ENCODE measurements at regions not wholly inside any gene's neighbourhood (a gene's known extent, or its start where the extent isn't known, plus 50 kb on each side); places are given as distances from the start of the nearest gene placed in this dataset.

- H3K36me3 Mint-ChIP-seq = no peaks in the 10 kb centered on the region
- H3K27ac Mint-ChIP-seq = no peak overlapping the region
- no peak for DNase-seq (ENCODE audit: low spot score in 2 of 2, unreplicated experiment in 2 of 2)
- H3K4me3 Mint-ChIP-seq = no peak overlapping the region
- no peaks in the 10 kb centered on the region for H3K27me3 Mint-ChIP-seq (ENCODE audit: low read depth)
- no peaks in the 10 kb centered on the region for H3K4me1 Mint-ChIP-seq
- no peak for TF ChIP-seq CTCF (IDR thresholded peaks at IDR 0.05; ENCODE audit: unreplicated experiment)
- H3K9me3 Mint-ChIP-seq = peaks cover 8% of the 10 kb centered on the region
Measured at GRCh38 chr9:1337169-1337568, 287.0 kb downstream of the DMRT2 start.

- H3K4me3 Mint-ChIP-seq = no peak overlapping the region
- no peaks in the 10 kb centered on the region for H3K27me3 Mint-ChIP-seq (ENCODE audit: low read depth)
- no peak for TF ChIP-seq CTCF (IDR thresholded peaks at IDR 0.05; ENCODE audit: unreplicated experiment)
- no peak overlapping the region for H3K27ac Mint-ChIP-seq
- peaks cover 23% of the 10 kb centered on the region for H3K9me3 Mint-ChIP-seq
- no peak for DNase-seq (ENCODE audit: low spot score in 2 of 2, unreplicated experiment in 2 of 2)
- no peaks in the 10 kb centered on the region for H3K36me3 Mint-ChIP-seq
- no peaks in the 10 kb centered on the region for H3K4me1 Mint-ChIP-seq
Measured at GRCh38 chr9:1340390-1340789, 290.2 kb downstream of the DMRT2 start.

- H3K9me3 Mint-ChIP-seq = peaks cover 20% of the 10 kb centered on the region
- DNase-seq (ENCODE audit: low spot score in 2 of 2, unreplicated experiment in 2 of 2) = no peak
- no peak overlapping the region for H3K4me3 Mint-ChIP-seq
- H3K36me3 Mint-ChIP-seq = no peaks in the 10 kb centered on the region
- H3K27me3 Mint-ChIP-seq (ENCODE audit: low read depth) = no peaks in the 10 kb centered on the region
- peaks cover 2% of the 10 kb centered on the region for H3K4me1 Mint-ChIP-seq
- no peak overlapping the region for H3K27ac Mint-ChIP-seq
- no peak for TF ChIP-seq CTCF (IDR thresholded peaks at IDR 0.05; ENCODE audit: unreplicated experiment)
Measured at GRCh38 chr9:1353291-1353690, 303.1 kb downstream of the DMRT2 start.

- H3K27me3 Mint-ChIP-seq (ENCODE audit: low read depth) = no peaks in the 10 kb centered on the region
- peaks cover 5% of the 10 kb centered on the region for H3K4me1 Mint-ChIP-seq
- H3K4me3 Mint-ChIP-seq = no peak overlapping the region
- DNase-seq (ENCODE audit: low spot score in 2 of 2, unreplicated experiment in 2 of 2) = no peak
- H3K36me3 Mint-ChIP-seq = no peaks in the 10 kb centered on the region
- H3K9me3 Mint-ChIP-seq = peaks cover 20% of the 10 kb centered on the region
- no peak overlapping the region for H3K27ac Mint-ChIP-seq
- TF ChIP-seq CTCF (IDR thresholded peaks at IDR 0.05; ENCODE audit: unreplicated experiment) = no peak
Measured at GRCh38 chr9:1354086-1354485, 303.9 kb downstream of the DMRT2 start.

GRCh38 chr9:1354606-1355005 lies 304.4 kb downstream of the DMRT2 start:
- peaks cover 5% of the 10 kb centered on the region for H3K4me1 Mint-ChIP-seq
- H3K27ac Mint-ChIP-seq = no peak overlapping the region
- DNase-seq (ENCODE audit: low spot score in 2 of 2, unreplicated experiment in 2 of 2) = no peak
- H3K36me3 Mint-ChIP-seq = no peaks in the 10 kb centered on the region
- peaks cover 20% of the 10 kb centered on the region for H3K9me3 Mint-ChIP-seq
- no peak overlapping the region for H3K4me3 Mint-ChIP-seq
- no peak for TF ChIP-seq CTCF (IDR thresholded peaks at IDR 0.05; ENCODE audit: unreplicated experiment)
- H3K27me3 Mint-ChIP-seq (ENCODE audit: low read depth) = no peaks in the 10 kb centered on the region

- no peak for TF ChIP-seq CTCF (IDR thresholded peaks at IDR 0.05; ENCODE audit: unreplicated experiment)
- H3K27me3 Mint-ChIP-seq (ENCODE audit: low read depth) = no peaks in the 10 kb centered on the region
- H3K4me3 Mint-ChIP-seq = no peak overlapping the region
- peaks cover 5% of the 10 kb centered on the region for H3K4me1 Mint-ChIP-seq
- no peak for DNase-seq (ENCODE audit: low spot score in 2 of 2, unreplicated experiment in 2 of 2)
- no peaks in the 10 kb centered on the region for H3K36me3 Mint-ChIP-seq
- peaks cover 16% of the 10 kb centered on the region for H3K9me3 Mint-ChIP-seq
- no peak overlapping the region for H3K27ac Mint-ChIP-seq
Measured at GRCh38 chr9:1355656-1356055, 305.5 kb downstream of the DMRT2 start.

Measured in mesothelial cell of epicardium (in vitro differentiated cells).